NCI-H1105 (cell line): ENCODE measurements at regions not wholly inside any gene's neighbourhood (a gene's known extent, or its start where the extent isn't known, plus 50 kb on each side); places are given as distances from the start of the nearest gene placed in this dataset.
"Not testable (repeated sequence)": the region's sequence is repeated elsewhere in the genome, so short reads cannot be mapped to it uniquely, and the experiment has no call there.

Experiments used
- DNase-seq: peaks from one replicate; lab custom pipeline; 2025; lab: John Stamatoyannopoulos, UW

DNA sequence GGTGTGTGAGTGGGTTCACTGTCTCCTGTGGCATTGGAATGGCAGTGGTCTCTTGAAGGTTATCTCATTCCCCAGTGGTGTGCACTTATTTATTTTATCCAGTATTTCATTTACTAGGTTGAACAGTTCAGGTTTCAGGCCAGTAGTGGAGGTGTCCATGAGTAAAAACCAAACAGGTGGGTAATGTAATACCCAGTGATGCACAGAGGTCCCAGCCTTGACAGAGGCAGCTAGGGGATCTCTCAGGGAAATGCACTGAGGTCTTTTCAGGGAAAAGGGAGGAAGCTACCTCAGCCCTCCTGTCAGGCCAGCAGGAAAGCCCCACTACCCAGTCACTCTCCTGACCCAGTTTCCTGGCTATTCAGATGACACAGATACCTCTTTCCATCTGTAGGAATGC, 403.6 kb downstream of the UTRN start:
- no peak for DNase-seq

DNA sequence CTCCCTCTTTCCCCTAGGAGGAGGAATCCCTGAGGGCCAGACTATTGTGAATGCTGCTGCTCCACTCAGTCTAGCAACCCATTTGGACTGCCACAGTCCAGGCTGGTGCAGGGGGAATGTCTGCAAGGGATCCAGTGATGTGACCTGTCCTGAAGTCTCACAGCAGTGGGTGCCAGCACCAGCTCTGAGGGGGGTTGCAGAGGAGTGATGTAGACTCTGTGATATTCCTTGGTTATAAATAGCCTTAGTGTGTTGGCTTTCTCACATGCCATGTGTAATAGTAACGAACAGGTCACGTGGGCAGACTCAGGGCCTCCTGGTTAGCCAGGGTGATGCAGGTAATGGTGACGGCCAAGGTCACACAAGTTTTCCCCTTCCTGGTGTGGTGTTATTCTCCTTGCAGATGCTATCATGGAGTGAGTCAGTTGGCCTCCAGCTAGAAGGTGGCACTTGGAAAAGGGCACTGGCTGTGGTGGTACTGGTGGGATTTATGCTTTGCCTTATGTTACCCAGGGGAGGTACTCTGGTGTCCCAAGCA, 404.4 kb downstream of the UTRN start:
- DNase-seq = no peak

DNA sequence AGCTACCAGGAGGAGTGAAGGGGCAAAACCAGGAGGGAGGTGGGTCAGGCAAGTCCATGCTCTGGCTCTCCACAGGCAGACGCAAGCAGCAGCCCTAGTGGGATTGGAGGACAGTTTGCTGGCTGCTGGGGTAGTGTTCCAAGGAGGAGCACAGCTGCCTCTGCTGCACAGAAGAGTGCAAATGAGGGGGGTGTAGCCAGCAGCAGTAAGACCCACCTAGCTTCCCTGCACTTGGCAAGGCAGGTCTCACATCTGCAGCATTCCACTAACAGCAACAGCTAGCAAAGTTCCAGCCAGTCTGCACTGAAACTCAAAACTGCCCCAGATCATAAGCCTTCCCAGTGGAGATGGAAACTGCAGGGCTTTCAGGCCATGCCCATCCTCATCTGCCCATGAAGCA, 405.0 kb downstream of the UTRN start:
- DNase-seq = no peak

DNA sequence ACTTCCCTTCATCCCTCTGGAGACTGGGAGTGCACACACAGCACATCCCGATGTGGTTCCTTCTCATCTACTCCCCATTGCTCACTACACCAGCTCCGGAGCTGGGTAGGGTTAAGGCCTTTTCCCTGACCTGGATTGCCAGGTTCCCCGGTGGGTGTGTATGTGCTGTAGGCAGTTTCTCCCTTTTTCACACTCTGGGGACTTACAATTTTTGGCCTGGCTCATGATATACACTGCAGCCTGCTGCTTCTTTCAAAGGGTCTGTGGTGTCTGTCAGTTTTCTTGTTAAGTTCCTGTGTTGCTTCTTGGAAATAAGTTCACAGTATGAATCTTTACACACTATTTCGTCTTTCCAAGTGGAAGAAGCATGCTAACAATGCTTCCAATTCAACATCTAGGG, 405.5 kb downstream of the UTRN start:
- DNase-seq = no peak

DNA sequence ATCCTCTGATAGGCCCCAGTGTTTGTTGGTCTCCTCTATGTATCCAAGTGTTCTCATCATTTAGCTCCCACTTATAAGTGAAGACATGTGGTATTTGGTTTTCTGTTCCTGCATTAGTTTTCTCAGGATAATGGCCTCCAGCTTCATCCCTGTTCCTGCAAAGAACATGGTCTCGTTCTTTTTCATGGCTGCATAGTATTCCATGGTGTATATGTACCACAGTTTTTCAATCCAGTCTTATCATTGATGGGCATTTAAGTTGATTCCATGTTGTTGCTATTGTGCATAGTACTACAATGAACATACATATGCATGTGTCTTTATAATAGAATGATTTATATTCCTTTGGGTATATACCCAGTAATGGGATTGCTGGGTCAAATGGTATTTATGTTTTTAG, 406.9 kb downstream of the UTRN start:
- DNase-seq = not testable (repeated sequence)

DNA sequence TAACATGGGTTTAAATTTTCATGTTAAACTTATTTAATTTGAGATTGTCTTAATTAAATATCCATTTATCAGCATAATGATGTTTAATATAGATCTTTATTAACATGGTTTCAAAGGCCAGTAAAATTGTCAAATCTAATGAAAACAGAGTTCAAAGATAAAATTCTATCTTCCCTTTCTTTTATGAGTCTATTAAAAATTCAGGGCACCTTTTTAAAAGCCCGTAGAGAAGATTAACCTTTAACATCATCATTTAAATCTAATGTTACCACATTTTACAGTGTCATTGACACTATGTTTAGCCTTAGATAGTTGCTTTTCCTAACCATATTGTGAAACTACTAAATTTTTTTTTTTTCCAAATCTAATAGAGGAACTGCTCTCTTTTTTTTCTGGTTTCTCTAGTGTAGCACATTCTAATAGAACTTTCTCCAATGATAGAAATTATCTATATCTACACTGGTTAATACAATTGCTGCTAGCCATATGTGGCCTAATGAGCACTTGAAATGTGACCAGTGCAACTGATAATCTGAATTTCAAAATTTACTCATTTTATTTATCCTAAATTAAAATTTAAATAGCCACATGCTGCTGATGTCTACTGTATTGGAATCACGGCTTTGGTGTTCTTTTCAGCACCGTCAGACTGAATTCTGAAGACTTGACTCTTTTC, 410.9 kb downstream of the UTRN start:
- no peak for DNase-seq

- no peak for DNase-seq
These were observed 411.7 kb downstream of the UTRN start for GRCh38 chr6:144696610-144697368.

DNA sequence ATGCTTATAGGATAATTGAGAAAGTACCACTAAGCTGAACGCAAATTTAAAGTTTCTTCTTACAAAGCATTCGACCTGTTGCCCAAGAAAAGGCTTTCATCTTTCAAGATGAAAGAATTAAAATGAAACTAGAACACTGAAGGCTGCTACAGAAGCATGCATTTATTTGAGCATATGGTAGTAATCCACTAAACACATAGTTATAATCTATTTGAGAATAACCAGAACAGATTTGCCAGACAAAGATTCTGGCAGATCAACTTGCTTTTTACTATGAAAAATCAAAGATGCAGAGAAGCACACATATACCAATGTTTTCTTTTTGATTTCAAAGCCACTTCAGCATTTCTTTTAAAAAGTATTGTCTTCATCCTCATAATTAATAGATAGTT, 412.2 kb downstream of the UTRN start:
- DNase-seq = no peak

GRCh38 chr6:144697801-144698200, 412.7 kb downstream of the UTRN start:
- no peak for DNase-seq

- no peak for DNase-seq
These were observed 417.6 kb downstream of the UTRN start for GRCh38 chr6:144702781-144703180.

GRCh38 chr6:144710207-144710606, 425.1 kb downstream of the UTRN start:
- DNase-seq = no peak

DNA sequence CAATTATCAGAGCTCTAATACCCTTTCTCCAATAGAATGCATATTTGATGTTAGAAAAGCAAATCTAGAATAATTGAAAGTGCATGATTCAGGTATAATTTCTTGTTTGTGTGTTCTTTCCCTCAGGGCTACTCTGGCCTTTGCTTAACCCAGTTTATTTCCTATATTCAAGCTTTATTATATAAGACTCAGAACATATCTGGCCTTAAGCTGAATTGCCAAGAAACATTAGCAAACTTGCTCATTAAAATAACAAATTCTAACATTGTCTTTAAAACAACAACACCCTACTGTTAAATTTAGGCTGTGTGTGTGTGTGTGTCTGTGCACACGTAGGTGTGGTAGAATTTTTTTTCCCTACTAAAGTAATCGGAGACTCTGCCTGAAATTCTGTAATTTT, 426.5 kb downstream of the UTRN start:
- no peak for DNase-seq

DNA sequence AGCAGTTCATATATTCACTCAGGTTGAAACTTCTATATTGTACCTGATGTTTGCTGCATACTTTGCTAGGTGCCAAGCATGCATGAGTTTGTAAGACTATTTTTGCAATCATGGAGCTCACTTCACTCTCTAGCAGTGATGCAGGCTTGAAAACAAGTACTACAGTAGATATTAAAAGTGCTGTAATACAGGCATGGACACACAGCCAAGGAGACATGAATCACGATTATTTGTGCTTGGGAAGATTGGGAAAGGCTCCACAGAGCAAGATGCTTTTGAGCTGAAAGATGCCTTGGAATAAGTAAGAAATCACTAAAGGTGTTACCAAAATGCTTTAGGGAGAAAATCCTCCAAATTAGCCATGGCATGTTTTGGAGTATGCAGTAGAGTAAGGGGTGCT, 427.4 kb downstream of the UTRN start:
- no peak for DNase-seq

DNA sequence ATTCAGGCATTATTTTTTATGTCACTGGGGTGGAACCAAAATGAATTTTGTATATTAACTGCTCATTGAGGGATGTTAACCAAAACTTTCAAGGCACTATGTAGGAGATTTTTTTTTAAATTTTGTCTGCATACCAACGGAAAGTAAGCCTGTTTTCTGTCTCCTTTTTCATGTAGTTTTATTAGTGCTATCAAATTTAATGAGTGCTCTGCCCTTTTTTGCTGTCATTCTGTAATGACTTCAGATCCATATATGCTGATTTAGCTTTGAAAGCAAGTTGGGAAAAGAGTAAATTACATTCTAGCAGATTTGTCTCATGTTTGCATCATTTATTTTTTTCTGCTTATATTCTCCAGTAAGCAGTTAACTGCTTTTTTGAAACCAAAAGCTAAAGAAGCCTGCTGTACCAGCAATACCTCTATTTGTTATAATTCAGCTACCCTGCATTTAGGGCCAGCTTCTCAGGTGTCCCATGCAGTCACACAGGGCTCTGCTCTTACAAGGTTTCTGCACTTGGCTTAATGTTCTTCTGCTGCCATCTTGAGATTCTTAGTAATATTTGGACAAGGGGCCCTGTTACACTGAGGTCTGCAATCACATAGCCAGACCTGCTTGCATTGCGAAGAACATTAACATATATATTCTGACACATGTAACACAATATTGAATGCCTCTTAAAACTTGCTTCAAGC, 429.0 kb downstream of the UTRN start:
- no peak for DNase-seq

DNA sequence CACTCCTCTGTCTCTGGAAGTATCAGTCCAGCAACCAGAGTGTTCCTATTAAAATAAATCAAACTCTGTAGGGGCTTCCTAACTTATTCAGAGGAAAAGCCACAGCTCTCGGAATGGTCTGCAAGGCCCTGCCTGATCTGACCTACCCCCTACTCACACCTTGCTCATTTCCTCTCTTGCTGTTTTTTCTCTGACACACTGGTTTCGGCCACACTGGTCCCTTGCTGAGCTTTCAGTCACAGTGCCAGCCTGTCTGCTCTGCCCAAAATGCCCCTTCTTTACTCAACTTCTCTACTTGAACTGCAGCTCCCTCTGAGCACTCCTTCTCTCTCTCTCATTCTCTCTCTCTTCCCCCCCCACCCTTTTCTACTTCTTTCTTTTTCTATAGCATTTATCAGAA, 430.2 kb downstream of the UTRN start:
- DNase-seq = no peak

- DNase-seq = no peak
These were observed 433.3 kb downstream of the UTRN start for GRCh38 chr6:144718431-144718830.

DNA sequence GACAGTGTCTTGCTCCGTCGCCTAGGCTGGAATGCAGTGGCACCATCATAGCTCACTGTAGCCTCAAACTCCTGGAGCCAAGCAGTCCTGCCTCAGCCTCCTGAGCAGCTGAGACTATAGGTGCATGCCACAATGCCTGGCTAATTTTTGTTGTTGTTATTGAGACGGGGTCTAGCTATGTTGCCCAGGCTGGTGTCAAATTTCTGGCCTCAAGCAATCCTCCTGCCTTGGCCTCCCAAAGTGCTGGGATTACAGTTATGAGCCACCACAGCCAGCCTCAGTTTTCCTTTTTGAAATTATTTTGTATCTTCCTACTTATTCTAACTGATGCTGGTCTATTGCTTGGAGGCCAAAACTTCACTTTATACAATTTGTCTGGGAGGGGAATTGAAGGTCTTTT, 436.1 kb downstream of the UTRN start:
- DNase-seq = no peak

DNA sequence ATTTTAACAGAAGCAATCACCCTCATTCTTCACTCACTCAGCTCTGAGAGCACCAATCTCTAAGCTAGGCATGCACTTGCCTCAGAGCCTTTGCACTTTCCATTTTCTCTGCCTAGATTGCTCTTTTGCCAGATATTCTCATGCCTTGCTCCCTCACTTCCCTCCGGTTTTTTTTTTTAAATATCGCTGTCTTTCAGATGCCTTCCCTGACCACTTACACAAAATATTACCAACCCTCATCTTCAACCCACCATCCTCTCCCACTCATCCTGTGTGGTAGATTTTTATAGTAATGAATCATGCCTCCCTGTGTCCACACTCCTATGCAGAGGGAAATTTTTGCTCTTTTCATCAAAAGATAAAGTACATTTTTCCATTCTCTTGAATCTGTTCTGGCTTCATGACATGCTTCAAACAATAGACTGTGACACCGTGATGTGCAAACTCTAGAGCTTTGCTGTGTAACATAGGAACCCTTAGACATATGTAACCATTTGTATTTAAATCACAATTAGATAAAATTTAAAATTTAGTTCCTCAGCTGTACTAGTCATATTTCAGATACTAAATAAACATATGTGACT, 437.1 kb downstream of the UTRN start:
- DNase-seq = no peak

- no peak for DNase-seq
These were observed 437.8 kb downstream of the UTRN start for GRCh38 chr6:144722925-144723324.

GRCh38 chr6:144723431-144723830, 438.3 kb downstream of the UTRN start:
- DNase-seq = no peak

- DNase-seq = no peak
These were observed 439.7 kb downstream of the UTRN start for GRCh38 chr6:144724818-144725217.

GRCh38 chr6:144725736-144726522, 440.8 kb downstream of the UTRN start:
- no peak for DNase-seq
